NCI-H187 treated with DMSO at 0.1 percent for 48 hours (cell line): ENCODE measurements at regions not wholly inside any gene's neighbourhood (a gene's known extent, or its start where the extent isn't known, plus 50 kb on each side); places are given as distances from the start of the nearest gene placed in this dataset.

ENCODE experiments used
- DNase-seq: peaks from one replicate; lab custom pipeline; 2025; lab: John Stamatoyannopoulos, UW

DNA sequence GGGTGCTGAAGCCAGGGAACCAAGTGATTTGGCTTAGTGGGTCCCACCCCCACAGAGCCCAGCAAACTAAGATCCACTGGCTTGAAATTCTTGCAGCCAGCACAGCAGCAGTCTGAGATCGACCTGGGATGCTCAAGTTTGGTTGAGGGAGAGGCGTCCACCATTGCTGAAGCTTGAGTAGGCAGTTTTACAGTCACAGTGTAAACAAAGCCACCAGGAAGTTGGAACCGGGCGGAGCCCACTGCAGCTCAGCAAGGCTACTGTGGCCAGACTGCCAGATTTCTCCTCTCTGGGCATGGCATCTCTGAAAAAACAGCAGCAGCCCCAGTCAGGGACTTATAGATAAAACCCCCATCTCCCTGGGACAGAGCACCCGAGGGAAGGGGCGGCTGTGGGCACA, 424.1 kb upstream of the TENM4 start:
- peak; percentile 9 for DNase-seq

DNA sequence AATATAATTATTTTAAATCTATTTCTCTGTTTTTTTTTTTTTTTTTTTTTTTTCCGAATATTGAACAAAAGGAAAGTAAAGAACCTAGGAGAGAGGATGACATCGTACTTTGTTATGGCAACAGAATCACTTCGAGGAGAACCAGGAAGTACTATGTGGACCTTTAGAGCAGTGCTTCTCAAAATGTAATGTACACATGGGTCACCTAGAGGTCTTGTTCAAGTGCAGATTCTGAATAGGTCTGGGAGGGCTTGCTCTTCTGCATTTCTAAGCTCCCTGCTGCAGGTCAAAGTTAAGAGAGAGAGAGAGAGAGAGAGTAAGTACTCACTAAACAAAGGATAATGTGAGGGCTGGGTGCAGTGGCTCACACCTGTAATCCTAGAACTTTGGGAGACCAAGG, 419.5 kb upstream of the TENM4 start:
- DNase-seq: peak; percentile 14

DNA sequence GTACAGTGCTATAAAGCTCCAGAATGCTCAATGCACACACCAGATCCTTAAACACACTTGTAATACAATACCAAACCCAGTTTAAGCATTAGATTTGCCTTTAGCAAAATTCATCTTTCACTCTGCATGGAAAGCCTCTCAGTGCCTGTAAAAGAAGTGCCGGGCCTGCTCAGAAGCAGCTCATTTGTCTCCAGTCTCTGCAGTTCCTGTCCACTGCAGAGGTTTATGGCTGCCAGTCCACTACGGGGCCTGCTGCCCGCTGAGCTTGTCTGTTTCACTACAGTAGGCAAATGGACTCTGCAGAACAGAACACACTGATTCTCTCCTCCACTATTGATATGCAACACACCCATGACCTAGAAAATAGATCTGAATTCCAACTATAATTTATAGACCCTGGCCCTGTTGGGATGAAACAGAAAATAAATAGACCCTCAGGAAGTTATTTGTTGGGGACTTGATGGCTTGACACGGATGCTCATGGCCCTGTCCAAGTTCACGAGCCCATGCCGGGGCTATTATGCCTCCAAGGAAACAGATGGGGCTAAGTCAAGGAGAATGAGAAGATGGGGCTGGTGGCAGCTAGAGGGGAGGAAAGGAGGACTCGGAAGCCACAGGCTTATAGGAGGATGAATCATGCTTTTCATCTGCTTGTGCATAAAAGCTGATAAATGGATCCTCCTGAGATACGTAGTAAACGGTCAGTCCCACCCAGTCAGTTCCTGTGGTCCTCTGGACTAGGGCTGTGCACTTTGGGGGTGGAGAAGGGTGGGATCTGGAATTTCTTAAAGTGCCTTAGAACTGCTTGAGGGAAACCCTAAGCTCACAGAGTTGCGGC, 416.8 kb upstream of the TENM4 start:
- DNase-seq: no peak

DNA sequence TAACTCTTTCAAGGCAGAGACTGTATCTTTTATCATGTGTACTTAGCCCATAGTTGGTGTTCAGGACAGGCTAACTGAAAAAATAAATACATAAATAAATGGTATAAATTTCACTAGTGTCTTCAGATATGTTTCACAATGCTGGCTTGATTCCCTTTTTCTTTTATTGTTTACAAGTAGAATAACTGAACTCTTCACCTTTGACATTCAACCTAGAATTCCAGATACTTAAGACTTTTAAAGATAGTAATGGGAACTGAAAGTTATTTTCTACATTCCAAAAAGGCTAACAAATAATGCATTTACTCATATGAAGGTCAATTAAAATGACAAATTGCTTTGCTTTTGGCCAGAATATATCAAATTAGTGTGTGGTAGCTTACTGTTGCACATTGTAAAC, 411.3 kb upstream of the TENM4 start:
- DNase-seq: no peak

DNA sequence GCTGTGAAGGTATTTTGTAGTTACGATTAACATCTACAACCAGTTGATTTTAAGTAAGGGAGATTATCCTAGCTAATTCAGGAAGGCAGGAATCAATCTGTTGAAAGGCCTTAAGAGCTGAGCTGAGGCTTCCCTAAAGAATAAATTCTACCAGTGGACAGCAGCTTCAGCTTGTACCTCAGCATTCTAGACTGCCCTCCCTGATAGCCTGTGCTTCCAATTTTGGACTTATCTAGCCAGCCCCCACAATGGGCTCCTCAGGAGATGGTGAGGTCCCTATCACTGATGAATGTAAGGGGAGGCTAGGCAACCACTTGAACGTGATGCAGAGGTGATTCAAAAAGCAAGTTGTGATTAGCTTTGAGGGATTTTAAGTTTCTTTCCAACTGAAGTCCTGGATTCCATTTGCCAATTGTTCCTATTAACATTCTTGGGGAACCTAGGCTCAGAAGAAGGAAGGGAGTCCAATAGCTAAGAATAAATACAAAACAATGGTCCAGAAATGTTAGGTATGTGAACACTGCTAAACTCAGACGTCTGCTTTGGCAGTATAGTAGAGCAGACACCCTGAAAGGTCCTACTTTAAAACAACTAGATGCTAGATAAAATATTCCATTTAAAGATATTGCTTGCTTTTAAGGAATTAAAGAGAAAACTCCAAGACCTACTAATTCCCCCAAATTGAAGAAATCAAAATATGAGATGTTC, 404.3 kb upstream of the TENM4 start:
- no peak for DNase-seq

DNA sequence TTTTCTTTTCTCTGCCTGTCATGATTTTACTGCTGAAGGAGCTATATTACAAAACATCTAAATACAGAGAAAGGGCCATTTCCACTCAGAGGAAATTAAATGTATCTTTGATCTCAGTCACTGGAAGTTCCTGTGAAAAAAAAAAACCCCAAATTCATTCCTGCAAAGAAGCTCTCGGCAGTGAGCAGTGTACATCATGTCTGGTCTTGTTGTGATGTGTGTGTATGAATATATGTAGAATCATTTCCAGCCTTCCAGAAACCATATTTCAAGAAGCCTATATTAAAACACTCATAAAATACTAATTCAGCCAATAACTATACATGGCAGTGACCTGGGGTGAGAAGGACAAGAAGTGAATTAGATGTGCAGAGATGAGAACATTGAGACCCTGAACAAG, 393.2 kb upstream of the TENM4 start:
- DNase-seq: no peak

DNA sequence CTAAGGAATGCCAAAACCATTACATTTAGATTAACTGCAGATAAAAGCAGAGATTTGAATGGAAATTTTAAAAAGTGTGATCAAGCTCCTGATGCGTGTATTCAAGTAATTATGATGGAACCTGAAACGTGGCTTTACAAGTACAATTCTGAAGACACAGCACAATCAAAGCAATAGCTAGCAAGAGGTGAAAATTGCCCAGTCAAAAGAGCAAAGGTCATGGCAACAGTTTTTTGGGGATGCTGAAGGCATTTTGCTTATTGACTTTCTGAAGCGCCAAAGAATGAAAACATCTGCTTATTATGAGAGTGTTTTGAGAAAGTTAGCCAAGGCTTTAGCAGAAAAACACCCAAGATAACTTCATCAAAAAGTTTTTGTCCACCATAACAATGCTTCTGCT, 389.6 kb upstream of the TENM4 start:
- DNase-seq: no peak

DNA sequence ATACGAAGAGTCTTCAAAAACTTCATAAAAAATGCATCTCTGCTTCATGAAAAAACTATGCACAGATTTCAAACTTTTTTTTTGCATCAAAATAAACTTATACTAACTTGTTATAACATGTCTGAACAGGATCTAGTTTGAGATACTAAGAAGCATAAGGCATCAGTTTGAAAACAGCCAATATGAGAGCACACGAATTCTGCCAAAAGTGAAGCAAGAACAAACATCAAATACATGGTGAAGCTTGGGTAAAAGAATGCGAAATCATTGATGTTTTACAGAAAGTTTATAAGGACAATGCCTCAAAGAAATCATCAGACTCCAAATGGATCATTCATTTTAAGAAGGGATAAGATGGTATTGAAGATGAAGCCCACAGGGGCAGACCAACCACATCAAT, 389.1 kb upstream of the TENM4 start:
- DNase-seq: no peak

DNA sequence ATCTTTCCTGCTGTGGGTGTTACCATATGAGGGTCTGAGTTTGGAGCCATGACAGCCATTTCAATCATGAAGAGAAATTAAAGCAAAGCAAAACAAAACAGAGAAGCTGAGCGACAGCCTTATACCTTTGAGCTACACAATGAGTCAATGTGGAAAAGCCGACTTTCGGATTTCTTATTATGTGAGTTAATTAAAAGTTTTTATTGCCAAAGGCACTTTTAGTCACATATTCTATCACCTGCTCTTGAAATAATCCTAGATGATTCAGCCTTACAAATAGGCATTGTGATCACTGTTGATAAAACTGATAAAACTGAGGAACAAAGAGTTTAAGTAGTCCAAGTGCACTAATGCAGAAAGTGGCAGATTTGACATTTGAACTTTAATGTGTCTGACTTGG, 381.9 kb upstream of the TENM4 start:
- no peak for DNase-seq

DNA sequence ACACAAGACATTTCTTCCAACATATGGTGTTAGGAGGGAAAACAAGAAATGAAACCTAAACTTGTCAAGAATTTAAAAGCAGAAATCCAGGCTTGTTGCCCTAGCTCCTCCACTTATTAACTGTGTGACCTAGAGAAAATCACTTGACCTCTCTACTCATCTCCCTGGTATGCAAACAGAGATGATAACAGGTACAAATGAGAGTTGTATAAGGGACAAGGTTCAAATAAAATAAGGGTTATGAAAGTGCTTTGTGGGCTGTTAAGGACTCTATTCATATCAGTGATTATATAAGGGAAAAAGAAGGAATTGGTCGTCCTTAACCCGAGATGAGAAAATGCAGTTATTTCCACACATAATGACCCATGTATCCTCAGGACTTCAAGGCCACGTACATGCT, 372.7 kb upstream of the TENM4 start:
- DNase-seq: no peak

DNA sequence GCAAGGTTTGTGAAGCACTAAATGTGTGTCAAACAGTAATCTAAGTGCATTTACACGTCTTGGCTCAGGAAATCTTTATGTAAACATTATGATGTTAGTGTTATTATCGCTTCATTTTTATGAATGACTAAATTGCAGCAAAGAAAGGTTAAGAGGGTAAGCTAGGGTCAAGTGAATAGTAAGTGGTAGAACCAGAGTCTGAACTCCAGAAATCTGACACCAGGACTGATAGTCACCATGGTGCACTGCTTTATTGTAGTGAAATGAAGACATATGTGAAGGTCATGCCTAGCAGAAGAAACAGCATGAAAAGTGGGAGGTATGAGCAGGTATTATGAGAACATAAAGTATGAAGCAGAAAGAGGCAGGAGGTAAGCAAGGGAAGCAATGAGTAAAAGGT, 368.7 kb upstream of the TENM4 start:
- peak; percentile 85 for DNase-seq

DNA sequence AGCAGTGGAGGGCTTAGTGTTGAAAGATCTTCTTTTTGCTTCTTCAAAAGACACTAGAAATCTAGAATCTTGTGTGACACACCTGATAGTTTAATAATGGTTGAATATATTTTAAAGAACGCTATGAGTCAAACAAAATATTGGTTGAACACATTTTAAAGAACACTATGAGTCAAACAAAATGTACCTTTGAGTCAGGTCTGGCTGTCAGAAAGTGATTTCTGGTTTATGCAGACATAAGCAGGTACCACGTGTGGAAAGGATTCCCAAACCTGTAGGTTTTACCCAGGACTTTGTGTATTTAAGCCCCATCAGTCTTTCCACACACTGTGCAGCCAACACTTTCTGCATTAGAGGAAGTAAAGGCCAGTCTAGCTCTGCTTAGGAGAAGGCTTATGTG, 366.7 kb upstream of the TENM4 start:
- no peak for DNase-seq

DNA sequence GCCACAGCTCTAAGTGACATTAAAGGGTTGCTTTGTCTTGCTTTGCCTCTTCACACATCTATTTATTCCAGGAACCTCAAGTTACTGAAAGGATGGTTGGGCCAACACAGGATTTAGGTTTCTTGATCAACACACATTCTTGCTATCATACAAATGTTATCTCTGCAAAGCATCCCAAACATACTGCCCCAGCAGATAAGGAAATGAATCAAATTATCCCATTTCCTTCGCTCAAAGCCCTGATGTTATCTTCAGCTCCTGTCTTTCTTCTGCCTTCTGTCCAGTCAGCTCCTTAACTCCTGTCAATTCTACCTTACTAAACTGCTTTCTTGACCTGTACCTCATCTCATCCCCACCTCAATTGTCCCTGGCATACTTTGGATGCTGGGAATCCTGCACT, 355.9 kb upstream of the TENM4 start:
- DNase-seq: no peak

DNA sequence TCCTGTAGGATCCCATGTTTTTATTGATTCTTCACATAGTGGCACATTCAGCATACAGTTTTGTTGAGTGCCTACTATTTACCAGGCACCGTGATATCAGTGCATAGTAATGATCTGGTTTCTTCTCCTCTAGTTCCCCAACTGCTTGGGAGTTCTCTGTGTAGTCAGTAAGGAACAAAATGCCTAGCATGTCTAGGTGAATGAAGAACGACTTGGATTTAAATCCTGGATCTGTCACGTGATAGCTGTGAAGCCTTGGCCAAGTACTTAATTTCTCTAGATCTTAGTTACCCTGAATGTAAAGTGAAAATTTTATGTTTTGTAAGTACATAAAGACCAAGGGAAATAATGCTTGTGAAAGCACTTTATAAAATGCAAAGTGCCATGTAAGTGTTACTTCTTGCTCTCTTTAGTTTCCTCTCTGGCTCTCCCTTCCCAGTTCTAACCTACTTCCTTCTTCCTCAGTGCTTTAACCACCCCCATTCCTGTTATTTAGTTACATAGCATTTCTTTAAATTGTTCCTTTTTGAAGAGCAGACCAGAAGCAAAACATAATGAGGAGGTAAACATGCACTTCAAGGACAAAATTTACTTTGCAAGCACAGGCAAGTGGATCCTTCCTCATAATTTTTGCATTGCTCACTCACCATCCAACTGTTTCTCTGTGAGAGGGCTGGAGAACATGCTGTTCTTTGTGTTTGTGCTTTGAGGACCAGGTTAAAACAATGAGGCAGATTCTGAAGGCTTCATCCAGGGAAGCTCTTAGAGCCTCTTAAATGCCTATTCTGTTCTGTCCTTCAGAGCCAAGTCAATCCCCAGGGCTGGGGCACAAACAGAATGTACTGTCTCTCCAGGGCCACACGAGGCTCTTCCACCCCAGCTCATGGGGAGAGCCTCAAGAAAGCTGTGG, 353.9 kb upstream of the TENM4 start:
- DNase-seq: peak; percentile 84

DNA sequence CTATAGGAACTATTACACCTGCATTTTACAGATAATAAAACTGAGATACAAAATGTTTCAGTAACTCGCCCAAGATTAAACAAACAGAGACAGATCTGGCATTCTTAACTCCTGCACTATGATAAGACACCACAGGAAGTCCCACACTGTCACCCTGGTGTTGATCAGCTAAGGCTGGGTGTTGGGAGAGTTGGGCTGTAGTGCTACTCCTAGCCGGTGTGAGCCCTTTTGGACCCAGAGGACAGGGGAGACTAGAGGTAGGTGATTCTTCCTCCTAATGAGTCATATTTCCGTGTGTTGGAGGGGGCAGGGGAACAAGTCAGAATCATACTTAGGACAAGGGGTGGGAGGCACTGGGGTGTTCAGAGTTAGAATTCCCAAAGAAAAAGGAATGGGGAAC, 353.2 kb upstream of the TENM4 start:
- no peak for DNase-seq

DNA sequence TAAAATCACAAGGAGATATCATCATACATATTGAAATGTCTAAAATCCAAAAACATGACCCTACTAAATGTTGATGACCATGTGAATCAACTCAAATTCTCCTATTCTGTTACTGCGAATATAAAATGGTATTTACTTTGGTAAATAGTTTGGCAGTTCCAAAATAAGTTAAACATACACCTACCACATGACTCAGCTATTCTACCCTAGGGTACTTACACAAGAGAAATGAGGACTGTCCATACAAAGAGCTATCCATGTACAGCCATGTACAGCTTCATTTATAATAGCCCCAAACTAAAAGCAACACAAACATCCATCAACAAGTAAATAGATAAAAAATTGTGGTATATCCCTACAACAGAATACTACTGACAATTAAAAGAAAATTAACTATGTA, 346.1 kb upstream of the TENM4 start:
- no peak for DNase-seq

DNA sequence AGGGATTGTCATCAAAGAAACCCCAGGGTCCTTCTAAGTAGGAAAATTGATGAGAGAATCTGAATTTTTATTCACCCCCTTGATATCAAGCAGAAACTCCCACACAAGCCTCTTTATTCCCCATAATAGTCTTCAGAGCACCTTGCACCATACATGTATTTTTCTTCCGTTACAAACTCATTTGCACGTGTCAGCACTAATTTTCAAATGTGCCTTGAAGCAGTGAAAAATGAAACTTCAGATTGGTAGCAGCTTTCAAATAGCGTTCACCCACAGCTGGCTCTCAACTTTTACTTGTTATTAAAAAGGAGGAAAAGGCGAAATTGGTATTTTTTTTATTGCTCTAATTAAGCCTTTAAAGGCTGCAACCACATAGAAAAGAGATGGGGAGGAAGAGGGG, 343.0 kb upstream of the TENM4 start:
- DNase-seq: no peak

DNA sequence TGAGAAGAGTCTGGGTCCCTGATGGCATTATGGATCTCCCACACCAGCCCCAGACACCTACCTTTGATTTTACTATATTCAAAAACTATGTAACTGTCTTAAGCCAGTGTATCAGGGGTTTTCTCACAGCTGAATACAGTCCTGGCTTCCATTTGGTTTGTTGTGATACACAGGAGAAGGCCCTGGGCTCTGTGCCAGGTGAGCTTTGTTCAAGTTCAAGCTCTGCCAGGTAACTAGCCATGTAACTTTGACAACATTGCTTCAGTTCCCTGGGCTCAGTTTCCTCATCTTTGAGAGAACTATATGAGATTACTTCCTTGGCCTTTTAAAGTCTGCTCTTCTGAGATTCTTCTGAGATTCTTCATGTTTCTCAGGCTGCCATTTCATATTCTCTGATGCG, 327.5 kb upstream of the TENM4 start:
- no peak for DNase-seq

DNA sequence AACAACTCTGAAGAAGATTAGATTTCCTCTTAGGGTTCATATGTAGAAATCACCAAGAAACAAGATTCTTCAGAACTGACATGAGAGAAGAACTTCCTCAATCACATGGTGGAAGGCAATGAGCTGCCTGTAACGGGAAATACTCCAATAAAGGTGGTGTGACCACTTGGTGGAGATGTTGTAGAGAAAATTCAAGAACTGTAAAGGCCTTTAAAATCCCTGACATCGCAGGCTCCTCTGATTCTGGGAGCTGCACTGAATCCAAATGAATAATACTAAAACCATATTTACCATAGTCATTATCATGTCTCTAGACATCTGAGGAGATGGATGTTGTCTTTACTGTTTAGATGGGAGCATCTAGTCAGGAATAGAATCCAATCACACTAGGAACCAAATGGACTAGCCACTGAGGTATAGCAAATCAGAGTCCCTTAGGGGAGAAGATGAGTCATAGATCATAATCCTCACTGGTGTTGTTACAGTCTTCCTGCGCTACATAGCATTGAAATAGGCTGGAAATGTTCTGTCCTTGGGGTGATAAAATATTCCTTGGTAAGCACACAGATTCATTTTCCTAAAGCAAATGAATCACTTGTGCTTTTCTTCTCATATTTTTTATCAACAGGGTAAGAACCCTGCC, 321.6 kb upstream of the TENM4 start:
- no peak for DNase-seq

DNA sequence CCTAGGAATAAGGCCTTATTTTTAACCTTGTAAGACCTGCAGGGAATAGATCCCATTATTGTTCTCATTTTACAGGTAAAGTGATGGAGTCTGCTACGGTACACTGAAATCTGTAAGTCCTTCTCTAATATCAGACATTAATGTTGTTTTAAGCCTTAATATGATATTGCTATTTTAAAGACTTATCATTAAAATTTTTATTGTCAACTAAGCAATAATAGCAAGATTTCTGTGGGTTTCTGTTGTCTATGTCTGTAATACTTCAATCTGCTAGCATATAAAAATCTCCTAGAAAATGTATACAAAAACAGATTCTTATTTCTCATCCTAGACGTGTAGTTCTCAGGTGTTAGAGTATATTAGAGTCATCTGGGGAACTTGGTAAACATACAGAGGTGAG, 317.5 kb upstream of the TENM4 start:
- no peak for DNase-seq

DNA sequence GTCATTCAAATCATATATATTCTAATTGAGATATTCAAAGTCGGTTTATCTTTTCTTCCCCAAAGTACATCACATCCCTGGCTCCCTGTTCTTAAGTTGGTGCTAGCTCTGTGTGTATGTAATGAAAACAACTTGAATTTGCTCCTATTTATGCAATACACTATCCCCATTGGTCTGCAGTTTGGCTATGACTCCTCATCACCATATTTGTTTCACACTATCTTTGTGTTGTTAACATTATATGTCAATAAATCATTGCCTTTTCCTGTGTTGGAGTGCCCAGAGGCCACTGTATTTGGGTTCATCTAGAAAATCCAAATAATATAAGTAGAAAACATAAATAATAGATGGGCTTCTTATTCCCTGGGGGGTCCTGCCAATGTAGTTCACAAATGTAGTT, 306.6 kb upstream of the TENM4 start:
- DNase-seq: no peak

DNA sequence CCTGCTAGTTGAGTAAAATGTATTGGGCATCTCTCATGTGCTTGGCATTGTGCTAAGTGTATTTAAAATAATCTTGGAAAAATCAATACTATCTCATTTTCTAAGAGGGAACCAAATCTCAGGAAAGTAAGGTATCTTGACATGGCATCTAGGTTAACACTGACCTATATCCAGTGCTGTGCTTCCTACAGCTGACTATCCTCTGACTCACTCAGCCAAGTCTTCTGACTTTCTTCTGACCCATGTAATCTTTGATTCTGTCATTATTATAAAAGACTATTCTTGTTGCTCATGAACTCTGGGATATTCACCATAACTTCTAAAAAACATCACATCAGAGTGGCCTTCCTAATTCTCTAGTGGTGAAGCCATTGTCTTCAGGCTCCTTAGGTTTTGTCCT, 304.1 kb upstream of the TENM4 start:
- no peak for DNase-seq
